ENCODE measurements at regions not wholly inside any gene's neighbourhood (a gene's known extent, or its start where the extent isn't known, plus 50 kb on each side); places are given as distances from the start of the nearest gene placed in this dataset.

- no peaks in the 10 kb centered on the region for H3K27me3 ChIP-seq (ENCODE audit: control insufficient read depth in 1 of 2, insufficient read depth in 2 of 2, low read length in 2 of 2)
- no peaks in the 10 kb centered on the region for H3K36me3 ChIP-seq (ENCODE audit: control insufficient read depth in 1 of 2, insufficient read depth in 2 of 2, low read length in 2 of 2)
- no peak overlapping the region for H3K4me3 ChIP-seq (ENCODE audit: low read depth in 1 of 2, low read length in 2 of 2)
- H3K9me3 ChIP-seq (ENCODE audit: control insufficient read depth in 1 of 2, low read length in 2 of 2): no peaks in the 10 kb centered on the region
- H3K9ac ChIP-seq (ENCODE audit: low read depth in 1 of 2, low read length in 2 of 2): no peak overlapping the region
- H3K4me1 ChIP-seq (ENCODE audit: control insufficient read depth in 1 of 2, insufficient read depth in 2 of 2, low read length in 2 of 2): no peaks in the 10 kb centered on the region
- no peak overlapping the region for H3K27ac ChIP-seq (ENCODE audit: low read depth, low read length)
Measured at GRCh38 chr9:99565203-99565602, 256.5 kb upstream of the NR4A3 start.

- H3K9ac ChIP-seq (ENCODE audit: low read depth in 1 of 2, low read length in 2 of 2): no peak overlapping the region
- no peaks in the 10 kb centered on the region for H3K27me3 ChIP-seq (ENCODE audit: control insufficient read depth in 1 of 2, insufficient read depth in 2 of 2, low read length in 2 of 2)
- no peaks in the 10 kb centered on the region for H3K9me3 ChIP-seq (ENCODE audit: control insufficient read depth in 1 of 2, low read length in 2 of 2)
- no peaks in the 10 kb centered on the region for H3K36me3 ChIP-seq (ENCODE audit: control insufficient read depth in 1 of 2, insufficient read depth in 2 of 2, low read length in 2 of 2)
- no peak overlapping the region for H3K27ac ChIP-seq (ENCODE audit: low read depth, low read length)
- no peak overlapping the region for H3K4me3 ChIP-seq (ENCODE audit: low read depth in 1 of 2, low read length in 2 of 2)
- no peaks in the 10 kb centered on the region for H3K4me1 ChIP-seq (ENCODE audit: control insufficient read depth in 1 of 2, insufficient read depth in 2 of 2, low read length in 2 of 2)
Measured at GRCh38 chr9:99567436-99567835, 254.2 kb upstream of the NR4A3 start.

DNA sequence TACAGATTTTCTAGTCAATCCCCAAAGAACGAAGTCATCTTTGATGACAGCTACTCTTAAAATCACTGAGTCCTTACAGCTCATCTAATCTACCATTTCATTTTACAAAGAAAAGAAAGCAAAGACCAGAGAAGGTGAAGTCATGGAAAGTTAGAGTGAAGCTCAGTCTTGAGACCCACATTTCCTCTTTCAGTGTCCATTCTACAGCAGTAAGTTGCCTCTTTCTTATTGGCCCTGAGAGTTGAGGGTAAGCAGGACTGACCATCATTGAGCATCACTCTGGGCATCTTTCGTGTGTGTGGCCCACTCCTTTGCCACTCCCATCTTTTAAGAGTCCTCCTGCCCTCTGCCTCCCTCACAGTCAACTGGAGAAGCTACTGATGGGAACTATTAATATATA is 251.8 kb upstream of the NR4A3 start:
- Histone ChIP-seq H3K4me3 (ENCODE audit: low read depth in 1 of 2, low read length in 2 of 2) (no peak overlapping the region), H3K36me3 (ENCODE audit: control insufficient read depth in 1 of 2, insufficient read depth in 2 of 2, low read length in 2 of 2) (no peaks in the 10 kb centered on the region), H3K4me1 (ENCODE audit: control insufficient read depth in 1 of 2, insufficient read depth in 2 of 2, low read length in 2 of 2) (no peaks in the 10 kb centered on the region), H3K9ac (ENCODE audit: low read depth in 1 of 2, low read length in 2 of 2) (no peak overlapping the region), H3K27ac (ENCODE audit: low read depth, low read length) (no peak overlapping the region), H3K27me3 (ENCODE audit: control insufficient read depth in 1 of 2, insufficient read depth in 2 of 2, low read length in 2 of 2) (no peaks in the 10 kb centered on the region), H3K9me3 (ENCODE audit: control insufficient read depth in 1 of 2, low read length in 2 of 2) (no peaks in the 10 kb centered on the region)

DNA sequence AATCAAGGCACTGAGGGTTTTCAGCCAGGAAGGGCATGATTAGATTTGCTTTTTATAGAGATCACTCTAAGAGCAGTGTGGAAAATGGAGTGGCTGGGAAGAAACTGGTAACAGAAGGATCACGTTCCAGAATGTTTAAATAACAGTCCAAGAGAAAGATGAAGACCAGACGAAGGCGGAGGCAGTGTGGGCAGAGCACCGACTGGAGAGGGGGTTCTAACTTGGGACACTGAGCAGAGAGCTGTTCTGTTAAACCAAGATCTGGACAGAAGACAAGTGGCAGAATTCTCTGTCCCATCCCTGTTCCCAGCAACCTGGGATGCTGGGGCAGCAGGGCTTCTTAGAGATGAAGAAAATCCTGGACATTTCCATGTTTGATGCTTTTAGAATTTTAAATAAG is 249.1 kb upstream of the NR4A3 start:
- Histone ChIP-seq H3K27ac (ENCODE audit: low read depth, low read length) (no peak overlapping the region), H3K27me3 (ENCODE audit: control insufficient read depth in 1 of 2, insufficient read depth in 2 of 2, low read length in 2 of 2) (no peaks in the 10 kb centered on the region), H3K9ac (ENCODE audit: low read depth in 1 of 2, low read length in 2 of 2) (no peak overlapping the region), H3K36me3 (ENCODE audit: control insufficient read depth in 1 of 2, insufficient read depth in 2 of 2, low read length in 2 of 2) (no peaks in the 10 kb centered on the region), H3K4me3 (ENCODE audit: low read depth in 1 of 2, low read length in 2 of 2) (no peak overlapping the region), H3K4me1 (ENCODE audit: control insufficient read depth in 1 of 2, insufficient read depth in 2 of 2, low read length in 2 of 2) (no peaks in the 10 kb centered on the region), H3K9me3 (ENCODE audit: control insufficient read depth in 1 of 2, low read length in 2 of 2) (no peaks in the 10 kb centered on the region)

- Histone ChIP-seq H3K27ac (ENCODE audit: low read depth, low read length) (no peak overlapping the region), H3K4me1 (ENCODE audit: control insufficient read depth in 1 of 2, insufficient read depth in 2 of 2, low read length in 2 of 2) (no peaks in the 10 kb centered on the region), H3K4me3 (ENCODE audit: low read depth in 1 of 2, low read length in 2 of 2) (no peak overlapping the region), H3K36me3 (ENCODE audit: control insufficient read depth in 1 of 2, insufficient read depth in 2 of 2, low read length in 2 of 2) (no peaks in the 10 kb centered on the region), H3K9me3 (ENCODE audit: control insufficient read depth in 1 of 2, low read length in 2 of 2) (no peaks in the 10 kb centered on the region), H3K27me3 (ENCODE audit: control insufficient read depth in 1 of 2, insufficient read depth in 2 of 2, low read length in 2 of 2) (no peaks in the 10 kb centered on the region), H3K9ac (ENCODE audit: low read depth in 1 of 2, low read length in 2 of 2) (no peak overlapping the region)
Measured at GRCh38 chr9:99573085-99573484, 248.6 kb upstream of the NR4A3 start.

DNA sequence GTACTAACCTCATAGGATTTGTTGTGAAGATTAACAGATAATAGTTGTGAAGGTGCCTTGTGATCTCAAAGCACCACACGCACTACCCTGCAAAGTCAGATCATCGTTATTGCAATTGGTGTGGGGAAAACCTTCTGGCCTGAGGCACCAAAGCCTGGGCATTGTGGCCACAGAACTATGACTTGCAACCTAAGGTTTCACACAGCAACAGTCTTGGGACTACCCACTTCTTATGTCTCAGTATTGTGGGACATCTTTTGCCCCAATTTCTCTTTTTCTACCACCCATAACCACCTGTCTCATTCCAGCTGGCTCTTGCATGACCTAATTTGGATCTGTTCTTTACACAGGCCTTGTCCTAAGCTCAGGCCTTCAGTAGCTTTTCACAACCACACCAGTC is 247.8 kb upstream of the NR4A3 start:
- Histone ChIP-seq H3K4me1 (ENCODE audit: control insufficient read depth in 1 of 2, insufficient read depth in 2 of 2, low read length in 2 of 2) (no peaks in the 10 kb centered on the region), H3K4me3 (ENCODE audit: low read depth in 1 of 2, low read length in 2 of 2) (no peak overlapping the region), H3K9ac (ENCODE audit: low read depth in 1 of 2, low read length in 2 of 2) (no peak overlapping the region), H3K9me3 (ENCODE audit: control insufficient read depth in 1 of 2, low read length in 2 of 2) (no peaks in the 10 kb centered on the region), H3K27me3 (ENCODE audit: control insufficient read depth in 1 of 2, insufficient read depth in 2 of 2, low read length in 2 of 2) (no peaks in the 10 kb centered on the region), H3K36me3 (ENCODE audit: control insufficient read depth in 1 of 2, insufficient read depth in 2 of 2, low read length in 2 of 2) (no peaks in the 10 kb centered on the region), H3K27ac (ENCODE audit: low read depth, low read length) (no peak overlapping the region)

GRCh38 chr9:99576002-99576401 is 245.7 kb upstream of the NR4A3 start:
- Histone ChIP-seq H3K9ac (ENCODE audit: low read depth in 1 of 2, low read length in 2 of 2) (no peak overlapping the region), H3K9me3 (ENCODE audit: control insufficient read depth in 1 of 2, low read length in 2 of 2) (no peaks in the 10 kb centered on the region), H3K4me3 (ENCODE audit: low read depth in 1 of 2, low read length in 2 of 2) (no peak overlapping the region), H3K27me3 (ENCODE audit: control insufficient read depth in 1 of 2, insufficient read depth in 2 of 2, low read length in 2 of 2) (no peaks in the 10 kb centered on the region), H3K27ac (ENCODE audit: low read depth, low read length) (no peak overlapping the region), H3K4me1 (ENCODE audit: control insufficient read depth in 1 of 2, insufficient read depth in 2 of 2, low read length in 2 of 2) (no peaks in the 10 kb centered on the region), H3K36me3 (ENCODE audit: control insufficient read depth in 1 of 2, insufficient read depth in 2 of 2, low read length in 2 of 2) (no peaks in the 10 kb centered on the region)

- H3K27ac ChIP-seq (ENCODE audit: low read depth, low read length): no peak overlapping the region
- H3K36me3 ChIP-seq (ENCODE audit: control insufficient read depth in 1 of 2, insufficient read depth in 2 of 2, low read length in 2 of 2): no peaks in the 10 kb centered on the region
- H3K9ac ChIP-seq (ENCODE audit: low read depth in 1 of 2, low read length in 2 of 2): no peak overlapping the region
- no peaks in the 10 kb centered on the region for H3K9me3 ChIP-seq (ENCODE audit: control insufficient read depth in 1 of 2, low read length in 2 of 2)
- H3K27me3 ChIP-seq (ENCODE audit: control insufficient read depth in 1 of 2, insufficient read depth in 2 of 2, low read length in 2 of 2): no peaks in the 10 kb centered on the region
- H3K4me1 ChIP-seq (ENCODE audit: control insufficient read depth in 1 of 2, insufficient read depth in 2 of 2, low read length in 2 of 2): no peaks in the 10 kb centered on the region
- no peak overlapping the region for H3K4me3 ChIP-seq (ENCODE audit: low read depth in 1 of 2, low read length in 2 of 2)
Measured at GRCh38 chr9:99576876-99577275, 244.8 kb upstream of the NR4A3 start.

DNA sequence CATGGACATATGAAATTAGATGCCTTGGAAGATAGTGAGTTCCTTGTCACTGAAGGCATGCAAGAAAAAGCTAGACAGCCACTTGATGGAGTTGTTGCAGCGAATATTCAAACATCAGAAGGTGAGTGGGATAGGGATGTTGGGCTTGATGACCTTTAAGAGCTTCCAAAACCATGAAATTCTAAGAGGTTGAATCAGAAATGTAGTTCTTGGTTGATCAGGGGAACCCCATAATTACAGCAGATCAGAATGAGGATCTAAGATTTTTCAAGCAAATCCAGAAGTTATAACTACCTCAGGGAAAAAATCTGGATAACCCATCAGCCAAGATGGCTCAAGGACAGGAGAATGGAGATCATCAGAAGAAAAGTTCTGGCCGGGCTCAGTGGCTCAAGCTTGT is 244.3 kb upstream of the NR4A3 start:
- Histone ChIP-seq H3K9ac (ENCODE audit: low read depth in 1 of 2, low read length in 2 of 2) (no peak overlapping the region), H3K27me3 (ENCODE audit: control insufficient read depth in 1 of 2, insufficient read depth in 2 of 2, low read length in 2 of 2) (no peaks in the 10 kb centered on the region), H3K4me3 (ENCODE audit: low read depth in 1 of 2, low read length in 2 of 2) (no peak overlapping the region), H3K36me3 (ENCODE audit: control insufficient read depth in 1 of 2, insufficient read depth in 2 of 2, low read length in 2 of 2) (no peaks in the 10 kb centered on the region), H3K4me1 (ENCODE audit: control insufficient read depth in 1 of 2, insufficient read depth in 2 of 2, low read length in 2 of 2) (no peaks in the 10 kb centered on the region), H3K27ac (ENCODE audit: low read depth, low read length) (no peak overlapping the region), H3K9me3 (ENCODE audit: control insufficient read depth in 1 of 2, low read length in 2 of 2) (no peaks in the 10 kb centered on the region)

DNA sequence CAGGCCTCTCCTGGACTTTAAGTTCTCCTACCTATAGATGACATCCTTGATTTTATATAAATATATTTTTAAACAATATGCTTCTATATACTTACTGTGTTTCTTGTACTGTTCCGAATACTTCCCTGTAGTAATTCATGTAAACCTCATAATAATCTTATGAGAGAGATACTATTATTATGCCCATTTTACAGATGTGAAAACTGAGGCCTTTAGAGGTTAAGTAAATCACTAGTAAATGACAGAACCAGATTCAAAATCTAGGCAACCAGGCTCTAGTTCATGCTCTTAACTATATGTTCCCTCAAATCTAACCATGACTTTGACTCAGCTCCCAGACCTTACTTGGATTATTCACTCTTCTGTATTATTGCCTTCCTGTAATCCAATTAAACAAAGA is 243.0 kb upstream of the NR4A3 start:
- H3K4me1 ChIP-seq (ENCODE audit: control insufficient read depth in 1 of 2, insufficient read depth in 2 of 2, low read length in 2 of 2): no peaks in the 10 kb centered on the region
- H3K27ac ChIP-seq (ENCODE audit: low read depth, low read length): no peak overlapping the region
- no peak overlapping the region for H3K9ac ChIP-seq (ENCODE audit: low read depth in 1 of 2, low read length in 2 of 2)
- no peaks in the 10 kb centered on the region for H3K36me3 ChIP-seq (ENCODE audit: control insufficient read depth in 1 of 2, insufficient read depth in 2 of 2, low read length in 2 of 2)
- no peaks in the 10 kb centered on the region for H3K27me3 ChIP-seq (ENCODE audit: control insufficient read depth in 1 of 2, insufficient read depth in 2 of 2, low read length in 2 of 2)
- no peak overlapping the region for H3K4me3 ChIP-seq (ENCODE audit: low read depth in 1 of 2, low read length in 2 of 2)
- H3K9me3 ChIP-seq (ENCODE audit: control insufficient read depth in 1 of 2, low read length in 2 of 2): no peaks in the 10 kb centered on the region

DNA sequence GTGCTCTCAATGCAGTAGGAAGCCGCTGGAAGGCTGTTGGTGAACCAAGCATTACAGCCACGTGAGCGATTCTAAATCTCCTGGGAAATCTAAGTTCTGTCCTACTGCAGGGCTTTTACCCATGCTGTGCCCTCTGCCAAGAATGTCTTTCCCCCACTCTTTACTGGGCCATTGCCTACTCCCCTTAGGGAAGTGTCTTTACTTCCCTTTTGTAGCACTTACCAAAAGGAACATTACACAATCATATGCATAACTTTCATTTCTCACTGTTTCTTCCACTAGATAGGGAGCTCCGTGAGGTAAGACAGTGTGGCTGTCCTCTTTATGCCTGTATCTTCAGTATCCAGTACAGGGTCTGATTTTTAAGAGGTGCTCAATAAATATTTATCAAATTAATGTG is 241.7 kb upstream of the NR4A3 start:
- Histone ChIP-seq H3K4me3 (ENCODE audit: low read depth in 1 of 2, low read length in 2 of 2) (no peak overlapping the region), H3K4me1 (ENCODE audit: control insufficient read depth in 1 of 2, insufficient read depth in 2 of 2, low read length in 2 of 2) (no peaks in the 10 kb centered on the region), H3K9ac (ENCODE audit: low read depth in 1 of 2, low read length in 2 of 2) (no peak overlapping the region), H3K9me3 (ENCODE audit: control insufficient read depth in 1 of 2, low read length in 2 of 2) (no peaks in the 10 kb centered on the region), H3K27ac (ENCODE audit: low read depth, low read length) (no peak overlapping the region), H3K36me3 (ENCODE audit: control insufficient read depth in 1 of 2, insufficient read depth in 2 of 2, low read length in 2 of 2) (no peaks in the 10 kb centered on the region), H3K27me3 (ENCODE audit: control insufficient read depth in 1 of 2, insufficient read depth in 2 of 2, low read length in 2 of 2) (no peaks in the 10 kb centered on the region)

Measured in duodenal mucosa (tissue), 2 donors.